ENCODE measurements at regions not wholly inside any gene's neighbourhood (a gene's known extent, or its start where the extent isn't known, plus 50 kb on each side); places are given as distances from the start of the nearest gene placed in this dataset.

GRCh38 chr17:55652114-55652823 is 70.4 kb downstream of the TMEM100 start:
- H3K27ac ChIP-seq (replicated peaks; ENCODE audit: low read length) = no peak overlapping the region
- no peak overlapping the region for H2AK5ac ChIP-seq (ENCODE audit: low read depth, low read length)
- no peaks in the 10 kb centered on the region for H3K9me3 ChIP-seq (replicated peaks in 1 of 2; ENCODE audit: control insufficient read depth in 2 of 2, insufficient read depth in 1 of 2, low read depth in 1 of 2, low read length in 2 of 2)
- no peak overlapping the region for H4K8ac ChIP-seq (ENCODE audit: low read depth, low read length)
- DNase-seq (ENCODE audit: low spot score) = no peak
- no peaks in the 10 kb centered on the region for H3K4me1 ChIP-seq (ENCODE audit: control insufficient read depth in 2 of 2, insufficient read depth in 1 of 2, low read depth in 1 of 2, low read length in 2 of 2)
- H2BK120ac ChIP-seq (ENCODE audit: low read depth, low read length) = no peak overlapping the region
- WGBS, 2 donors (ENCODE audit: extremely low coverage in 2 of 2, insufficient read length in 2 of 2, insufficient replicate concordance in 1 of 2) = no CpG with 5 or more reads among the region's 2 CpGs
- no peak overlapping the region for H2BK5ac ChIP-seq (ENCODE audit: low read length)
- H2BK12ac ChIP-seq (ENCODE audit: low read length) = no peak overlapping the region
- H4K91ac ChIP-seq (ENCODE audit: low read depth, low read length, poor library complexity) = no peak overlapping the region
- no peak overlapping the region for H3K23ac ChIP-seq (ENCODE audit: low read depth, low read length, poor library complexity)
- H3K14ac ChIP-seq (ENCODE audit: low read length) = no peak overlapping the region
- no peaks in the 10 kb centered on the region for H3K36me3 ChIP-seq (replicated peaks in 1 of 2; ENCODE audit: control insufficient read depth in 2 of 2, insufficient read depth in 2 of 2, low read length in 2 of 2)
- no peak overlapping the region for H3K18ac ChIP-seq (ENCODE audit: low read length)
- no peak overlapping the region for H3K9ac ChIP-seq (ENCODE audit: low read depth, low read length, poor library complexity)
- H3K4me2 ChIP-seq (ENCODE audit: insufficient read depth, low read length, poor library complexity, severe bottlenecking) = no peak overlapping the region
- no peak overlapping the region for H2AFZ ChIP-seq (ENCODE audit: low read length)
- no peaks in the 10 kb centered on the region for H3K27me3 ChIP-seq (ENCODE audit: control insufficient read depth in 3 of 3, insufficient read depth in 3 of 3, low read depth in 1 of 3, low read length in 3 of 3)
- H3K79me1 ChIP-seq (ENCODE audit: low read depth, low read length) = no peaks in the 10 kb centered on the region
- no peak overlapping the region for H3K4ac ChIP-seq (ENCODE audit: low read length)
- no peak overlapping the region for H2BK15ac ChIP-seq (ENCODE audit: low read length)
- no peak overlapping the region for H3K4me3 ChIP-seq (ENCODE audit: low read length in 2 of 2)

DNA sequence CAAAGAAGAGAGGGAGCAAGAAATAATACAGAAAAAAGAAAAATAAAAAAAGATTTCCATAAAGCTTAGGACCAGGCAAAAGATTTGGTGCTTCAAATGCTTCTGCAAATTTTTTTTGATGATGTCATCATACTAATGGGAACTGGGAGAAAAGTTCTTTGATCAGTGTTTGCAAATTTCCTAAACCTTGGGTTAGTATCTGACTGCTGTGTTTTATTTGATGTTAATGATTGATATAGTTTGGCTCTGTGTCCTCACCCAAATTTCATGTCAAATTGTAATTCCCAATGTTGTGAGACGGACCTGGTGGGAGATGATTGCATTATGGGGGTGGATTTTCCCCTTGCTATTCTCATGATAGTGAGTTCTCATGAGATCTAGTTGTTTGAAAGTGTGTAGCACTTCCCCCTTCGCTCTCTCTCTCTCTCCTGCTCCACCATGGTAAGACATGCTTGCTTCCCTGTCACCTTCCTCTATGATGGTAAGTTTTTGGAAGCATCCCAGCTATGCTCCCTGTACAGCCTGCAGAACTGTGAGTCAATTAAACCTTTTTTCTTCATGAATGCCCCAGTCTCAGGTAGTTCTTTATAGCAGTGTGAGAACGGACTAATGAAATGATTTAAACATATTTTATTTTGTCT is 72.6 kb downstream of the TMEM100 start:
- WGBS, 2 donors (ENCODE audit: extremely low coverage in 2 of 2, insufficient read length in 2 of 2, insufficient replicate concordance in 1 of 2) = no CpG with 5 or more reads among the region's 3 CpGs
- Histone ChIP-seq H2AFZ (ENCODE audit: low read length) (no peak overlapping the region), H2BK15ac (ENCODE audit: low read length) (no peak overlapping the region), H3K4ac (ENCODE audit: low read length) (no peak overlapping the region), H3K18ac (ENCODE audit: low read length) (no peak overlapping the region), H3K14ac (ENCODE audit: low read length) (no peak overlapping the region), H3K36me3 (replicated peaks in 1 of 2; ENCODE audit: control insufficient read depth in 2 of 2, insufficient read depth in 2 of 2, low read length in 2 of 2) (no peaks in the 10 kb centered on the region), H4K91ac (ENCODE audit: low read depth, low read length, poor library complexity) (no peak overlapping the region), H4K8ac (ENCODE audit: low read depth, low read length) (no peak overlapping the region), H3K23ac (ENCODE audit: low read depth, low read length, poor library complexity) (no peak overlapping the region), H3K4me3 (ENCODE audit: low read length in 2 of 2) (no peak overlapping the region), H2AK5ac (ENCODE audit: low read depth, low read length) (no peak overlapping the region), H3K4me2 (ENCODE audit: insufficient read depth, low read length, poor library complexity, severe bottlenecking) (no peak overlapping the region), H2BK120ac (ENCODE audit: low read depth, low read length) (no peak overlapping the region), H3K9me3 (replicated peaks in 1 of 2; ENCODE audit: control insufficient read depth in 2 of 2, insufficient read depth in 1 of 2, low read depth in 1 of 2, low read length in 2 of 2) (no peaks in the 10 kb centered on the region), H2BK5ac (ENCODE audit: low read length) (no peak overlapping the region), H3K79me1 (ENCODE audit: low read depth, low read length) (no peaks in the 10 kb centered on the region), H3K27ac (replicated peaks; ENCODE audit: low read length) (no peak overlapping the region), H3K27me3 (ENCODE audit: control insufficient read depth in 3 of 3, insufficient read depth in 3 of 3, low read depth in 1 of 3, low read length in 3 of 3) (no peaks in the 10 kb centered on the region), H3K4me1 (ENCODE audit: control insufficient read depth in 2 of 2, insufficient read depth in 1 of 2, low read depth in 1 of 2, low read length in 2 of 2) (no peaks in the 10 kb centered on the region), H2BK12ac (ENCODE audit: low read length) (no peak overlapping the region), H3K9ac (ENCODE audit: low read depth, low read length, poor library complexity) (no peak overlapping the region)
- DNase-seq (ENCODE audit: low spot score) = no peak

GRCh38 chr17:55648086-55648485 is 74.6 kb downstream of the TMEM100 start:
- no peak overlapping the region for H3K4ac ChIP-seq (ENCODE audit: low read length)
- H3K27ac ChIP-seq (replicated peaks; ENCODE audit: low read length) = no peak overlapping the region
- H2AK5ac ChIP-seq (ENCODE audit: low read depth, low read length) = no peak overlapping the region
- H3K18ac ChIP-seq (ENCODE audit: low read length) = no peak overlapping the region
- H3K9me3 ChIP-seq (replicated peaks in 1 of 2; ENCODE audit: control insufficient read depth in 2 of 2, insufficient read depth in 1 of 2, low read depth in 1 of 2, low read length in 2 of 2) = no peaks in the 10 kb centered on the region
- H2BK15ac ChIP-seq (ENCODE audit: low read length) = no peak overlapping the region
- no peak overlapping the region for H2BK12ac ChIP-seq (ENCODE audit: low read length)
- H4K91ac ChIP-seq (ENCODE audit: low read depth, low read length, poor library complexity) = no peak overlapping the region
- no peak overlapping the region for H2BK120ac ChIP-seq (ENCODE audit: low read depth, low read length)
- H3K9ac ChIP-seq (ENCODE audit: low read depth, low read length, poor library complexity) = no peak overlapping the region
- H3K23ac ChIP-seq (ENCODE audit: low read depth, low read length, poor library complexity) = no peak overlapping the region
- H4K8ac ChIP-seq (ENCODE audit: low read depth, low read length) = no peak overlapping the region
- no peak overlapping the region for H3K4me3 ChIP-seq (ENCODE audit: low read length in 2 of 2)
- no peaks in the 10 kb centered on the region for H3K79me1 ChIP-seq (ENCODE audit: low read depth, low read length)
- no peak overlapping the region for H2AFZ ChIP-seq (ENCODE audit: low read length)
- H3K4me2 ChIP-seq (ENCODE audit: insufficient read depth, low read length, poor library complexity, severe bottlenecking) = no peak overlapping the region
- no peak overlapping the region for H3K14ac ChIP-seq (ENCODE audit: low read length)
- no peak for DNase-seq (ENCODE audit: low spot score)
- whole genome bisulfite sequencing, 2 donors (ENCODE audit: extremely low coverage in 2 of 2, insufficient read length in 2 of 2, insufficient replicate concordance in 1 of 2) = no CpG with 5 or more reads among the region's 2 CpGs
- no peaks in the 10 kb centered on the region for H3K4me1 ChIP-seq (ENCODE audit: control insufficient read depth in 2 of 2, insufficient read depth in 1 of 2, low read depth in 1 of 2, low read length in 2 of 2)
- H3K27me3 ChIP-seq (ENCODE audit: control insufficient read depth in 3 of 3, insufficient read depth in 3 of 3, low read depth in 1 of 3, low read length in 3 of 3) = no peaks in the 10 kb centered on the region
- H3K36me3 ChIP-seq (replicated peaks in 1 of 2; ENCODE audit: control insufficient read depth in 2 of 2, insufficient read depth in 2 of 2, low read length in 2 of 2) = no peaks in the 10 kb centered on the region
- no peak overlapping the region for H2BK5ac ChIP-seq (ENCODE audit: low read length)

DNA sequence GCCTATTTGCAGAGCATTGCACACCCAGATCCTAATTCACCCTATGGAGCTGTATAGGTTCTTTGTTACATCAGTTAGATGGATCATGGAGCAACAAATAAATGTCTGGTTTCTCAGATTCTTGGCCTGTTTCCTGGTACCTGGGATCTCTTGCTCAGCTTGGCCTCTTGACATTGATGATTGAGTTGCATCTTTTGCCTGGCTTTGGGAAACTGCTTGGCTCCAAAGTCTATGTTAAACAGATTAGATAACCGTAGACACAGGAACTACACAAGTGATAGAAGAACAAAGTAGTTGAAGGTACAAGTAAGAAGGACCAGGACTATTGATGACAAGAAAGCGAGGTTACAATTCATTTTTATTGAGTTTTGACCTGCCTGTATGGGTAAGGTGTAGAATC is 77.3 kb downstream of the TMEM100 start:
- Histone ChIP-seq H3K14ac (ENCODE audit: low read length) (no peak overlapping the region), H3K9ac (ENCODE audit: low read depth, low read length, poor library complexity) (no peak overlapping the region), H2AK5ac (ENCODE audit: low read depth, low read length) (no peak overlapping the region), H3K27ac (replicated peaks; ENCODE audit: low read length) (no peak overlapping the region), H3K36me3 (replicated peaks in 1 of 2; ENCODE audit: control insufficient read depth in 2 of 2, insufficient read depth in 2 of 2, low read length in 2 of 2) (no peaks in the 10 kb centered on the region), H2BK15ac (ENCODE audit: low read length) (no peak overlapping the region), H2BK5ac (ENCODE audit: low read length) (no peak overlapping the region), H3K4me2 (ENCODE audit: insufficient read depth, low read length, poor library complexity, severe bottlenecking) (no peak overlapping the region), H2AFZ (ENCODE audit: low read length) (no peak overlapping the region), H3K9me3 (replicated peaks in 1 of 2; ENCODE audit: control insufficient read depth in 2 of 2, insufficient read depth in 1 of 2, low read depth in 1 of 2, low read length in 2 of 2) (no peaks in the 10 kb centered on the region), H3K18ac (ENCODE audit: low read length) (no peak overlapping the region), H3K4ac (ENCODE audit: low read length) (no peak overlapping the region), H3K23ac (ENCODE audit: low read depth, low read length, poor library complexity) (no peak overlapping the region), H3K4me3 (ENCODE audit: low read length in 2 of 2) (no peak overlapping the region), H2BK12ac (ENCODE audit: low read length) (no peak overlapping the region), H3K27me3 (ENCODE audit: control insufficient read depth in 3 of 3, insufficient read depth in 3 of 3, low read depth in 1 of 3, low read length in 3 of 3) (no peaks in the 10 kb centered on the region), H3K79me1 (ENCODE audit: low read depth, low read length) (no peaks in the 10 kb centered on the region), H3K4me1 (ENCODE audit: control insufficient read depth in 2 of 2, insufficient read depth in 1 of 2, low read depth in 1 of 2, low read length in 2 of 2) (peaks cover 0 to 3% of the 10 kb centered on the region in 2 donors), H2BK120ac (ENCODE audit: low read depth, low read length) (no peak overlapping the region), H4K8ac (ENCODE audit: low read depth, low read length) (no peak overlapping the region), H4K91ac (ENCODE audit: low read depth, low read length, poor library complexity) (no peak overlapping the region)
- DNase-seq (ENCODE audit: low spot score) = no peak
- WGBS, 2 donors (ENCODE audit: extremely low coverage in 2 of 2, insufficient read length in 2 of 2, insufficient replicate concordance in 1 of 2) = no CpG with 5 or more reads among the region's 2 CpGs
